HG02970 (cell line): ENCODE measurements at regions not wholly inside any gene's neighbourhood (a gene's known extent, or its start where the extent isn't known, plus 50 kb on each side); places are given as distances from the start of the nearest gene placed in this dataset.
"Not testable (repeated sequence)": the region's sequence is repeated elsewhere in the genome, so short reads cannot be mapped to it uniquely, and the experiment has no call there.

Experiments
- ATAC-seq: cut with Tn5 transposase; IDR thresholded peaks from one replicate; pipeline ENCODE4 v1.9.1; 2021; ENCODE audit warnings: mild to moderate bottlenecking, moderate library complexity, moderate number of reproducible peaks; ENCODE audit not compliant: unreplicated experiment, low FRiP score

DNA sequence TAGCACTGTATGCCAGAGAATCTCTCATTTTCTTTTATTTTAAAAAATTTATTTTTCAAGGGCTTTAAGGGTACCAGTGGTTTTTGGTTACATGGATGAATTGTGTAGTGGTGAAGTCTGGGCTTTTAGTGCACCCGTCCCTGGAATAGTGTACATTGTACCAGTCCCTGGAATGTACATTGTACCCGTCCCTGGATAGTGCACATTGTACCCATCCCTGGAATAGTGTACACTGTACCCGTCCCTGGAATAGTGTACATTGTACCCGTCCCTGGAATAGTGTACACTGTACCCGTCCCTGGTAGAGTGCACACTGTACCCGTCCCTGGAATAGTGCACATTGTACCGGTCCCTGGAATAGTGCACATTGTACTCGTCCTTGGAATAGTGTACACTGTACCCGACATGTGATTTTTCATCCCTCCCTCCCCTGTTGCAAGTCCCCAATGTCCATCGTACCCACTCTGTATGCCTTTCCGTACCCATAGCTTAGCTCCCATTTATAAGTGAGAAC, 56.1 kb upstream of the HELT start:
- no peak for ATAC-seq

GRCh38 chr4:184965230-184966050, 52.9 kb upstream of the HELT start:
- not testable (repeated sequence) for ATAC-seq

DNA sequence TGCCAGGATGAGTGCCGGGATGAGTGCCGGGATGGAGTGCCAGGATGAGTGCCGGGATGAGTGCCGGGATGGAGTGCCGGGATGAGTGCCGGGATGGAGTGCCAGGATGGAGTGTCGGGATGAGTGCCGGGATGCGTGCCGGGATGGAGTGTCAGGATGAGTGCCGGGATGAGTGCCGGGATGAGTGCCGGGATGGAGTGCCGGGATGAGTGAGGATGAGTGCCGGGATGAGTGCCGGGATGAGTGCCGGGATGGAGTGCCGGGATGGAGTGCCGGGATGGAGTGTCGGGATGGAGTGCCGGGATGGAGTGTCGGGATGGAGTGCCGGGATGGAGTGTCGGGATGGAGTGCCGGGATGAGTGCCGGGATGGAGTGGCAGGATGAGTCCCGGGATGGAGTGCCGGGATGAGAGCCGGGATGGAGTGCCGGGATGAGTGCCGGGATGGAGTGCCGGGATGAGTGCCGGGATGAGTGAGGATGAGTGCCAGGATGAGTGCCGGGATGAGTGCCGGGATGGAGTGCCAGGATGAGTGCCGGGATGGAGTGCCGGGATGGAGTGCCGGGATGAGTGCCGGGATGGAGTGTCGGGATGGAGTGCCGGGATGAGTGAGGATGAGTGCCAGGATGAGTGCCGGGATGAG, 52.1 kb upstream of the HELT start:
- not testable (repeated sequence) for ATAC-seq

GRCh38 chr4:184967699-184968098, 50.6 kb upstream of the HELT start:
- ATAC-seq = not testable (repeated sequence)

DNA sequence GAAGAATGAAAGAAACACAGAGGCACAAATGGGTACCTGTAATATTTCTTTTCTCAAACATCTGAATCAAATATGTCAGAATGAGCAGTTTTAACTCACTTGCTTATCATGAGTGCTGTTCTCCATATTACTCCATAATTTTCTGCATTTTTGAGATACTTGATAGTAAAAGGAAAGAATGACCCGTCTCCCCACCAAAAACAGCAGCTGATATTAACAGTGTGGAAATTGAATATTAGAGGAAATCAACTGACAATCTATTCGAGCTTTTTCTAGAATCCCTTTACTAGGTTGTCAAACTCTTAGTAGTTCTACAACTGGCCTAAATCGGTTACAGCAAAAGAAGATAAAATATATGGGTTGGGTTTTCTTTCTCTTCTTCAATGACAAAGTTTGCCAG, 49.9 kb upstream of the HELT start:
- ATAC-seq = no peak
